NCI-H524 treated with DMSO at 0.1 percent for 48 hours (cell line): ENCODE measurements at regions not wholly inside any gene's neighbourhood (a gene's known extent, or its start where the extent isn't known, plus 50 kb on each side); places are given as distances from the start of the nearest gene placed in this dataset.
"Not testable (repeated sequence)": the region's sequence is repeated elsewhere in the genome, so short reads cannot be mapped to it uniquely, and the experiment has no call there.

ENCODE experiments used
- DNase-seq: peaks from one replicate; lab custom pipeline; 2025; lab: John Stamatoyannopoulos, UW

- no peak for DNase-seq
Measured at GRCh38 chr17:51435171-51435552, 174.8 kb downstream of the UTP18 start.

GRCh38 chr17:51435641-51436091, 175.3 kb downstream of the UTP18 start:
- DNase-seq, result no peak

DNA sequence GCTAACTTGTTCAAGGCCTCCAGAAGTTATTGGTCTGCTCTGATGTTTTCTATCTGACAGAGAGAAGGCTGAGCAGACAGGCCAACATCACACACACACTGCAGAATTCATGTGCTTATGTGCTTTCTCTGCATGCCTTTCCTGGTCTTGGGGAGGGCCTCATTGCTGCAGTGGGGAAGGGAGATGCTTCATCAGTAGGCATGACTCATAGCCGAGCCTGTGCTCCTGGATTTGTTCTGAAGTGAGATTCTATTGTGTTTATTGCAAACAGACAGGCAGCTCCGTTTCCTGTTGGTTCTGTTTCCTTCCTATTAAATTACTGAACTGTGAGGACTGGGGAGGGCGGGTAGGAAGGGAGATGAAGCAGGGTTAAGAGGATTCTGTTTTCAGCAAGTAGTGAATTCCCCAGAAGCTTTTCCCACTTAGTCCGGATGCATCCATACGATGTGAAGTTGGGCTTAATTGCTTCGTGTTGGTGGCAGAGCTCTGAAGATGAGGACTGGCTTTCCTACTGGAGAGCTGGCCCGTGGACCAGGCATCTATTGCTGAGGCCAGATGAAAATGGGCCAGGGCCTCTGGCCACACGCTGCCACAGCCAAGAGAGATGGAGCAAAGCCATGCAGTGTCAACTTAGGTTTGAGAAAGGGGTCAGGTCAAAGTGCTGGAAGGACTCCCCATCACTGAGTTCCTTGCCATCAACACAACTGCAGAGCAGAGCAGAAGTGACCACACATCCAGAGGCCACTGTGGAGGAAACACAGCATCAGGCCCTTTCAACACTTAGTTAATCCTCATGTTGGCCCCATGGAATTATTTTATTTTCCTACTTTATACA, 179.3 kb downstream of the UTP18 start:
- DNase-seq, result no peak

GRCh38 chr17:51441431-51441830, 181.1 kb downstream of the UTP18 start:
- no peak for DNase-seq

DNA sequence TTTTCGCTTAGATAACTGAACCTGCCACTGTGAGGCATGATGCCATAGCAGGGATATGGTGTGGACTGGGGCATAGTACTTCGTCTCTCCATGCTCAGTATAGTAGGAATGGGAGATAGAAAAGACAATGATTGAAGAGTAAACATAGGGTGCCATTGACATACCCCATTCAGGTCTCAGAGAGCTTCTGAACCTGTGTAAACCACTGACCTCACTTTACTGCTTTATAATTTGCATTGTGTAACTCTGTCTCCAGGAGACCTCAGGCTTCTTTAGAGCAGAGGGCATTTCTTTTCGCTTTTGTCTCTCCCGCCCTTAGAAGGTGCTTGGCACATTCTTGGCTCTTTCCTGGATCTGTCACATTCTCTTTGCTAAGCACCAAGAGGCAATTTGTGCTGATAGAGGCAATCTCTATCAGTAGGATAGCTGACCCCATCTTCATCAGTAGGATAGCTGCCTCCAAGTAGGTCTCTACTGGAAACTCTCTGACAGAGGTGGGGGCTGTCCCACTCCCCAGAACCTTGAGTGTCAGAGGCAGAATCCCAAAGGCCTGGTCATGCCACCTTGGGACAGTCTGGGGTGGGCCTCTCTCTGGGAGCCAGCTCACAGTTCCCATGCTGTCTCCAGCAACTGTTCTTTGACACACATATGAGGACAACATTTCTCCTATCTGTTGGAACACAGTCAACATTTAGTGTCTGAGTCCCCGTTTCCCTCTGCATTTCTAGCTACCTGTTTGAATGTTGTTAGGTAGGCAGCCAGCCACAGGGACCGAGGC, 181.9 kb downstream of the UTP18 start:
- no peak for DNase-seq

DNA sequence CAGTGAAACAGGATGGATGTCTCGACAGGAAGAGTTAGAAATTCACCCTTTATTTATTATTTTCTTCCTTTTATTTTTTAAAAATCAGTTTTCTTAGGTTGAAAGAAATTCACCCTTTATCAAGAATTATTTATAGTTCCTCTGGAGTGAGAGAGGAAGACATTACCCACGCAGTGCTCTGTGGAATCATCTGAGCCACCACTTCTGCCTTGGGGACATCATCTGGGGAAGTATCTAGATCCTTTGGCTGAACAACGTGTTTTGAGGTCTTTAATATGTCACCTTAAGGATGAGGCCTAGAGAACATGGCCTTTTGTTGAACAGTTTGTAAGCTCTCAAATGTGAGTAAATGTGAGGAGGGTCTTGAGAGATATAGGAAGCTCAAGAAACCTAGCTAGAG, 183.3 kb downstream of the UTP18 start:
- DNase-seq, result no peak

GRCh38 chr17:51445946-51446345, 185.6 kb downstream of the UTP18 start:
- DNase-seq, result no peak

- no peak for DNase-seq
Measured at GRCh38 chr17:51454456-51454978, 194.2 kb downstream of the UTP18 start.

GRCh38 chr17:51455211-51455610, 194.9 kb downstream of the UTP18 start:
- no peak for DNase-seq

DNA sequence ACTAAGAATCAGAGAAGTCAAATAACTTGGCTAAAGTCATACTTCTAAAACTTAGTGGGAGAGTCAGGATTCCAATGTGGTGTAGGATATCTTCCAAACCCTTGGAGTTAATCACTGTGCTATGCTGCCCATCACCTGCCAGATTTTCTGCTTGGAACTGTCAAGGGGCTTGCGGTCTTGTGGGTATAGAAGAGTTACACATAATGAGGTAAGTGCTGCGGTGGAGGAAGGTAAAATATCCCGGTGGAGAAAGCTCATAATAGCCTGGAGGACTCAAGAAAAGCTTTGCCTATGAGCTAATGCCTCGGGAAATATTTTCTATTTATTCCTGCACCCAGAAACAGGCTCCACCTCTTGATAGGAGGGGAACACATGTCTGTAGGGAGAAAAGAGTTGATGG, 195.6 kb downstream of the UTP18 start:
- DNase-seq, result no peak

- no peak for DNase-seq
Measured at GRCh38 chr17:51456942-51457341, 196.6 kb downstream of the UTP18 start.

- DNase-seq, result peak; percentile 76
Measured at GRCh38 chr17:51461578-51462004, 201.2 kb downstream of the UTP18 start.

DNA sequence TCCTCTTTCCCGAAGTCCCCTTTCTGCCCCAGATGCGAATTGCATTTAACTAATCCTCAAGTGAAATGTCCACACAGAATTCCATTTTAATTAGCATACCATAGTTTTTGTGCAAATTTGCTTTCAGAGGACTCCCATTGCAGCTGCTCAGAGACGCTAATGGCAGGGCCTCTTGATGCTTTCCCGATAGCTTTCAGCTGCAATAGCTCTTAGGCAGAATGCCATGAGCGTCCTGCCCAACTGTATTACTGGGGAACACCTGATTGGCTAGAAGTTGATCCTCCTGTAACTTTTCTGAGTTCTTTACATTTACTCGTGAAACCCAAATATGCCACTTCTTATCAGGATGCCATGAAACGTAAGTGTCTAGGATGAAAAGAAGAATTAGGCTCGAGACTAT, 203.0 kb downstream of the UTP18 start:
- DNase-seq, result no peak

DNA sequence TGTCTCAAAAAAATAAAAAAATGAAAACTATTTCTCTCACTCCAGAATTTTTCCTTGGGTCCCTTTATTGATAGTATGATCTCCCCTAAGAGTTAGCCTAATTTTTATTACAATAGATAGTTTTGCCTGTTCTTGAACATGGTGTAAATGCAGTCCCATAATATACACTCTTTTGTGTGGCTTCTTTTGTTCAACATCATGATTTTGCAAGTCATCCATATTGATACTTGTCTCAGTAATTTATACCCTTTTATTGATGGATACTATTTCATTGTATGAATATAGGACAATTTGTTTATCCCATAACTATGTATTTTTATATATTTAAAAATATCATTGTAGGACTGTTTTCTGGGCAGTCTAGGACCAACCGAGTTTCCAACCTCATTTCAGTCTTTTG, 207.0 kb downstream of the UTP18 start:
- DNase-seq, result no peak

GRCh38 chr17:51472670-51473205, 212.4 kb downstream of the UTP18 start:
- DNase-seq, result no peak

- DNase-seq, result no peak
Measured at GRCh38 chr17:51474764-51475163, 214.4 kb downstream of the UTP18 start.

GRCh38 chr17:51475730-51476129, 215.4 kb downstream of the UTP18 start:
- DNase-seq, result no peak

- no peak for DNase-seq
Measured at GRCh38 chr17:51479303-51479702, 219.0 kb downstream of the UTP18 start.

DNA sequence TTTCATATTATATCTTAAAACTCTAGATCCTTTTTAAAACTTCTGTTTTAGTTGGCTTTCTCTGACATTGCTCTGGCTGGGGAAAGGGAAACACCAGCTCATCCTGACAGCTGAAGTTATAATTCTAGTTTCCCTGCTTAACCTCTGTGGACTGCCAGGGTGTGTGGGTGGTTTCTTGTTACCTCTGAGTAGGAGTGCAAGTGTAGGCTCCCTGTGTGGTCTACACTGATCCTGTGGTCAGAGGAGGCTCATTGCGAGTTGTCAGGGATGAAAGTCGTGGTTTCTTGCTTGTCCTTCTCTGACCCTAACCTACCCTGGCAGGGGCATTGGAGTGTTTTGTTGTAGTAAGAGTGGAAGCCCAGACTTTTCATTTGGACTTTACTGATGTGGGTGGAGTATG, 221.0 kb downstream of the UTP18 start:
- no peak for DNase-seq

DNA sequence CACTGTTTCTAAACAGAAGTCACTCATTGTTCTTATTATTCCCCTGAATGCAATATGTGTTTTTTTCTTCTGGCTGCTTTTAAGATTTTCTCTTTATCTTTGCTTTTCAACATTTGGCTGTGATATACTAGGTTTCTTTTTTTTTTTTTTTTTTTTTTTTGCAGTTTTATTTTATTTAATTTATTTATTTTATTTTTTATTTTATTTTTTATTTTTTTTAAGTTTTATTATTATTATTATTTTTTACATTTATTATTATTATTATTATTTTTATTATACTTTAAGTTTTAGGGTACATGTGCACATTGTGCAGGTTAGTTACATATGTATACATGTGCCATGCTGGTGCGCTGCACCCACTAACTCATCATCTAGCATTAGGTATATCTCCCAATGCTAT, 221.9 kb downstream of the UTP18 start:
- not testable (repeated sequence) for DNase-seq

DNA sequence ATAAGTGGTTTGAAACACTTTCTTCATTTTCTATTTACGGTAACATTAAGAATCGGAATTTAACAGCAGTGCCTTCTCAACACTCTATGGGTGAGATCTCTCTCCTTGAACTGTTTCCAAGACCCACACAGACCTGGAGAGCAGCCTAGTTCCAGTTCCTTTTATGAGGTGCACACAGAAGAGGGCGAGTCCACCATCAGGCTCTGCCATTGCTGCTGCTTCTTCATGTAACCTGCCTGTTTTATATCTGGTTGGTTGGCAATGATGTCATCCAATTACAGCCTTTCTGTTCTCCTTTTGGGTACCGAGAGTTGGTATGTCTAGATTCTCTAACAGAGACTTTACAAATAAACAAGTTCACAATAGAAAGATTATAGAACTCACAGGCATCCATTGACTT, 225.7 kb downstream of the UTP18 start:
- no peak for DNase-seq

DNA sequence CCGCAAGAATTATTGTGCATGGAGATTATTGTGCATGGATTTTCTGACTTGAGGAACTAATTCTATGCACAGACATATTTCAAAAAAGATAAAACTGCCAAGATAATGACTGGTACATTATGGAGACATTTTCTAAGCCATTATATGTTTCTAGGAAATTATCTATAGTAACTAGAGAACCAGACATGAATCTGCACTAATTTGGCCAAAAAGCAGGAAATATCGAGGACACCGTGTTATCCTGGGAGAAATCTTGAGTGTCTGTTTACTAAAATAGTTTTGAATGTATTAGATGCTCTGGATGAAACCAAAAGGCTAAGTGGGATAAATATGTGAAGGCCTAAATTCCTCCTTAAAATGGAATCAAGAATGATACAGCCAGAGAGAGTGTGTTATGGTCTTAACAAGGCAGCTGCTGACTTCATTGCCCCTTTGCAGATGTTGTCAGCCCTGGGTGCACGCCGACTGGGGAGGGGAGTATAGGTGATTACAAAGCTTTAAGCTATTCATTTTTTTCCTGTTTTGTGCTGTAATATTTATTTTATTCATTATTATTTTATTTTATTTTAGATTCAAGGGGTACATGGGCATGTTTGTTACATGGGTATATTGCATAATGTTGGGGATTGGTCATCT, 226.7 kb downstream of the UTP18 start:
- no peak for DNase-seq
